NK-92 treated with Interleukin-12 subunit alpha and Interleukin-12 subunit beta, amount 100 ng/mL, for 24 hours (cell line): ENCODE measurements at regions not wholly inside any gene's neighbourhood (a gene's known extent, or its start where the extent isn't known, plus 50 kb on each side); places are given as distances from the start of the nearest gene placed in this dataset.

Source experiments
- DNase-seq: peaks from one replicate; lab custom pipeline; 2025; lab: John Stamatoyannopoulos, UW

DNA sequence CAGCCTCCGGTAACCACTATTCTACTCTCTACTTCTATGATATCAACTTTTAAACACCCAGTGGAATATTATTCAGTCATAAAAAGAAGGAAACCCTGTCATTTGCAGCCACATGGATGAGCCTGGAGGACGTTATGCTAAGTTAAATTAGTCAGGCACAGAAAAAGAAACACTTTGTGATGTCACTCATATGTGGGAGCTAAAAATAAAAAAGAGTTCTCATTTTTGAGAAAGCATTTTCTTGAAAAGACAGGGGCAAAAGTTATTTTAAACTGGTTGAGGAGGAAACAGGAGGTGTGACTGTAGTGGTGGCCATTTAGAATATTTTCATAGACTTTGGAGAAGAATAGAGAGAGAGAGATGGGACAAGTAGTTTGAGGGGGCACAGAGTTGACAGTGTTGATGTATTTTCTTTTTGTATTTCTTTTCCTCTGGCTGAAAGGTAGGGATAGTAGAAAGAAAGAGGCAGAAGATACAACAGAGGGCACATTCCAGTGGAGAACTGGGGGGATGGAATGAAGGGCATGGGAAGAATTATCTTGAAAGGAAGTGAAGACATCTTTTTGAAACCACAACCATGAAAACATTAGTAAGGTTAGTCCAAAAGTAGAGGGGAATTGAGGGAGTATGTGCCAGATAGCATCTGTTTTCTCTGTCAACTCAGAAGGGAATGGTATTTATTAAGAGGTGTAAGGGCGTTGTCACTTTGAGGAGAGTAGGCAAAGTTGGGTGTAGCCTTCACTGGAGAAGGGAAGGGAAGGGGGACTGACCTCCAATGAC, 181.3 kb upstream of the GMDS start:
- no peak for DNase-seq

DNA sequence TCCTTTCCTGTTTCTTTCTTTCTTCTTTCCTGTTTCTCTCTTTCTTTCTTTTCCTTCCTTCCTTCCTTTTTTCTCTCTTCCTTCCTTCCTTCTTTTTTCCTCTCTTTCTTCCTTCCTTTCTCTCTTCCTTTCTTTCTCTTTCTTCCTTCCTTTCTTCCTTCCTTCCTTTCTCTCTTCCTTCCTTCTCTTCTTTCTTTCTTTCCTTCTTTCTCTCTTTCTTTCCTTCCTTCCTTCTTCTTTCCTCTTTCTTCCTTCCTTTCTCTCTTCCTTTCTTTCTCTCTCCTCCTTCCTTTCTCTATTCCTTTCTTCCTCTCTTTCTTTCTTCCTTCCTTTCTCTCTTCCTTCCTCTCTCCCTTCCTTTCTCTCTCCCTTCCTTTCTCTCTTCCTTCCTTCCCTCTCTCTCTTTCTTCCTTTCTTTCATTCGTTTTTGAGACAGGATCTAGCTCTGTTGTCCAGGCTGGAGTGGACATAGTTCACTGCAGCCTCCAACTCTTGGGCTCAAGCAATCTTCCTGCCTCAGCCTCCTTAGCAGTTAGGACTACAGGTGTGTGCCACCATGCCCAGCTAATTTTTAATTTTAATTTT, 170.8 kb upstream of the GMDS start:
- DNase-seq = no peak

DNA sequence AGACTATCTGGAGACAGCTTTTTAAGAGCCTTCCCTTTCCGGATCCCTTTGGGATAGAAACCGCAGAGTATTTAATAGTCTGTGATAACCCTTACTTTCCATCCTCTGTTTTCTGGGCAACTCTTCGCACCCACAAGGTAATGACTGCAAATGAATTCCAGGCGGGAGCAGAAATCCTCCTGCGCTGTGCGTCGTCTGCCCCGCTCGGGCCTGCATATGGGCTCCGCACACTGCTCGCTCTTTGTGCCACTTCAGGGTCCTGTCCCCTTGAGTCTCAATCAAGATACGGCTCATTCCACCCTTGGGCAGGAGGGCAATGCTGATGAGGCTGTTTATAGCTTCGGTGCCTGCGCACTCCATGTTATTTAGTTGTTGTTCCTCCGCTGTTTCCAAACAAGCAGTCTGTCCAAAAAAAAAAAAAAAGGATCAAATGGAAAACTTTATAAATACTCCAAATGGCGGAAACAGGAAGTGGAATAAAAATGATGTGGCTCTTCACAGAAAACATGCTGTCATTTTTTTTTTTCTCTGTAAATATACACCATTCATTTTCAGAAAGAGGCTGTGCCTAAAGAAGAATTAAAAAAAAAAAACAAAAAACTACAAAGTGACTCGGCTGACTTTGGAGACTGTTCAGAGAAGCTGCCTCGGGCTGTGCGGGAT, 169.6 kb upstream of the GMDS start:
- DNase-seq = no peak

DNA sequence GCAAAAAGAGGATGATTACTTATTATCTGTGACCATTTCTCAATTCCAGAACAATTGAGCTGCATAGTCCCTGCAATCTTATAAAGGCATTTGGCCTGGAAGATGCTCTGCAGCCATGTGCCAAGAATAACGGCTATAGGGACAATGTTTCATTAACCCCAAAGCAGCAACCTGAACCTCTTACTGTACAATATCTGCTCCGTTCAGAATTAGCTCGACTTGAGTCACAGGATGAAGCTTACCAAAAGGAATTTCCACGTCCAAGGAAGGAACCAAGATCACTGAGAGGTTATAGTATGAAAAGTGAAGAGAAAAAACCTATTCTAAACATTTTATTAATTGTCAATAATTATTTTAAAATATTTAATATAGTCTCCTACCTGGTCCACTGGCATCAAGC, 167.3 kb upstream of the GMDS start:
- no peak for DNase-seq

DNA sequence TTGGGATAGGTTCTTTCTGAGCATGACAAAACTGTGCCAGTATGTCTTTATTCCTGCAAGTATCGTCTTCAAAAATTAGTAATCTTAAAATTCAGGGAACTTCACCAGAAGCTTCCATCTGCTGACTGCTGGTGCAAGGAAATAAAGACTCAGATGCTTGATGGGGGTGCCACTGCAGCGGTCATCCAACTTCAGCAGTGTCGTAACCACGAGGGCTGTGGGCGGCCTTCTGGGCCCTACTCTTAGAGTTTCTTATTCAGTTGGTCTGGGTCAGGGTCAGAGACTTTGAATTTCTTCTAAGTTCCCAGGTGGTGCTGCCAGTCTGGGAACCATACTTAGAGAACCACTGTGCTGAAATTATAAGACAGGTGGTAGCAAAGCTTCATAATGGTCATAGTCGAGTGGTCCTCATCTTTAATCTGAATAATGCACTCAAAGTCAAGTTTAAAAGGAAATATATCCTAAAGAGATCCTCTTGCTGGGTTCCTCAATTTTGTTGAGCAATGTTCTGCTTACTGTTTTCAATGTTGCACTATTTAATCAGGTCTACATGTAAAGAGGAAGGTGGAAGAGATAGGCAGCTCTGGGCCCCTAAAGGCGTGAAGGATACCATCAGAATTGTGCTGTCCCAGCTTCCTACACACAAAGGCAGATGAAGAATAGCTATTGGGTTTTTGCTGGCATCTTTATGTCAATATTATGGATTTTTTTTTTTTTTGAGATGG, 165.4 kb upstream of the GMDS start:
- DNase-seq = no peak

DNA sequence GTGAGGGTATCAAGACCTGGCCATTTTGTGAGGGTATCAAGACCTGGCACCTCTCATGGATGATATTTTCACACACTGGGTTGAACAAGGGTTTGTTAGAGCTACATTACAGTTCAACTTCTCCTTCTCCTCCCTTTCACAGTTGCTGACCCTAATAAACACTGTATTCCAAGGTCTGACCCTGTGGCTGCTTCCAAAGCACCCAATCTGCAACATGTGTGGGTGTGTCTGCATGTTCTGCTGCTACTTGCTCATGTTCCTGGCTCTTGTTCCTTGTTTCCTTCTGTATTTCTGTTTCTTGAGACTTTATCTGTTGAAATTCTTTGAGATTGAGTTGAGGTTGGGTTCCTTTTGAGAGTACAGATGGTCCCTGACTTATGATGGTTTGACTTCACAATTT, 162.1 kb upstream of the GMDS start:
- DNase-seq = no peak

DNA sequence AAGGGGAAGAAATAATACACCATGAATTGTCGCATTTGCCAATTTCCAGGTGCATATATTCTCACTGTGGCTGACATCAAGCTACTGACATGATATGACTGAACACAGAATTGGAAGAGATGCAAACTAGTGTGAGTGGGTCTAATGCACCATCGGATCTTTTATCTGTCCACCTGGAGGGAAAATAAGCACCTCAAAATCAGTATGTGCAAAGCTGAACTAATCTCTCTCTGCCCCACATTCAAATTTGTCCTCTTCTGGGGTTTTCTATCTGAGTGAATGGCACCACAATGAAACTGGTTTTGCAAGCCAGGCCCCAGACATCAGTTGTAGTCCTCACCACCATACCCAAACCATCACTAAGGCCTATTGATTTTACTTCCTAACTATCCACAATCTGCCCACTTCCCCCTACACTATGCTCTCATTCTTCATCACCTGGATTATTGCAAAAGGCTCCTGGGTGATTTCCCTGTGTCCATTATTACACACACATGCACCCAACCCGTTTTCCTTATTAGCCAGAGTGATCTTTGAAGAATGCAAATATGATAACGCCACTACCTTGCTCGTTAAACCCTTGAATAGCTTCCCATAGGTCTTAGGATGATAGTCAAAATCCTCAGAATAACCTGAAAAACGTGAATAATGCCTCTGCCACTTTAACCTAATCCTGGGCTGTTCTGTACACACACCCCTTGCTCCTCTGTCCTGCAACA, 159.0 kb upstream of the GMDS start:
- no peak for DNase-seq

DNA sequence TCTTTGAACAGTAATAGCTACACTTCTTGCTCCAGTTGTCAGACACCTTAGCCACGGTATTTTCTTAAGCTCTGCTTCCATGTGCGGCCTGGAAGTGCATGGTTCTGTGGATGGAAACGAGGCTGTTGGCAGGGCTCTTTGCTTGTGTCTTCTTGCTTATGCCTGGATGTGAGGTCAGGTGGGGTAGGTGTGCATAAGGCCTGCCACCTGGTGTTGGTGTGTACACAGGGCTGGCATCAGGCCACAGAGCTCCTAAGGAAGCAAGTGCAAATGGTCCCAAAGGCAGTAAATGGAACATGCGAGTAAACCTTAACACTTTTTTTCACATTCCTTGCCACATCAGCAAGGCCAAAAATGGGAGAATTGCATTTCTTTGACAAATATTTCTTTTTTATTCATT, 158.1 kb upstream of the GMDS start:
- DNase-seq = no peak

DNA sequence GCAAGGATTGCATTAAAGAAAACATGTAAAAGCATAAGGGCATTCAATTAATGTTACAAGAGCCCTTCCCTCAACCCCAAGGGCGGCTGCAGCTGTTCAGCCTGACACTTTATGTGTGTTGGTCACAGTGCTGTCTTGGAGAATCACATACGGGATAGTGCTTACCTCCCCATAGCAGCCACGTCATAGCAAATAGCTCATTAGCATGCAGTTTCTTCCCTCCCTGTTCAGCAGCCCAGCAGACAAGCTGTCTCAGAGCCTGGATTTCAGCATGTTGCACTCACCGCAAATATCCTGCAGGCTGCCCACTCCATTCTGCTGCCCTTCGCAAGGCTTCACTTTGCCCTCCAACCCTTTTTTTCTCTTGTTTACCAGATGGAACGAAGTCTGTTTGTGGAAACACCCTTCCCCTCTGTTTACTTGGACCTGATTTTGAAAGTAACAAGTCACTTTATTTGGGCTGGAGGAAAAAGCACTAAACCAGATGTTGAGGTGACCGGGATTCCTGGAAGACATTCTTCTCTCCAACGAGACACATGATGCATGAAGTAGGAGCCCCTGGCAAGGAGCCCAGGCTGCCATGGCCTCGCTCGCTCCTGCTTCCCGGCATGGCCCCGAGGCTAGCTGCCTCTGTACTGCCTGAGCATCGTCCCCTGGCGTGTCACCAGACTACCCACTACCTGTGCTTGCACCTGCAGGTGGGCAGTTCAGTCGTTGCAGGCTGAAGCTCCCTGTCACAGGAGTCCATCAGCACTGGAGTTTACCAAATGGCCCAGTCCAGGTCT, 151.6 kb upstream of the GMDS start:
- DNase-seq = no peak

DNA sequence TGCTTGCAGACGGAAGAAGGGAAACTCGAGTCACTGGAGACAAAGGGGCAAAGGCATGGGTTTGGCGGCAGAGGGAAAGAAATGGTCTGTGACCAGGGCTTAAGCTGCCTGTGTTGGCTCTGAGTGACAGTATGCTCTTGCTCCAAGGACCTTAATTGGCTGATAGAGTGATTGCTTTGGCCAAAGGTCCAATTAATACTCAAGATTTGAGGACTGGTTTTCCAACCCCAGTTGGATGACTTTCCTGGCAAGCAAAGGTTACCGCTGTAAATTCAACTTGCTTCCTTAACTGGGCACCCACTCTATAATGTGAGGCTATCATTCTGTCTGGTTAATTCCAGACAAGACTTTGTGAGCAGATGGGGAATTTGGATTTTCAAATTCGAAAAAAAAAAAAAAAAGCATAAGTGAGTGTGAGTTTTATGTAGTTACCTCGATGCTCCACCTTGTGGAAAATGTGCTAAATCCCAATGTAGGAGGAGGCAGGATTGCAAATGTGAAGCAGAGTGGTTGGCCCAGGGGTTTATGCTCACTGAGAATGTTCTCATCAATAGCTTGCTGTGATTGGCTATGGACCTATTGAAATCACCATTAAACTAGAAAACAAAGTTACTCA, 150.7 kb upstream of the GMDS start:
- no peak for DNase-seq

DNA sequence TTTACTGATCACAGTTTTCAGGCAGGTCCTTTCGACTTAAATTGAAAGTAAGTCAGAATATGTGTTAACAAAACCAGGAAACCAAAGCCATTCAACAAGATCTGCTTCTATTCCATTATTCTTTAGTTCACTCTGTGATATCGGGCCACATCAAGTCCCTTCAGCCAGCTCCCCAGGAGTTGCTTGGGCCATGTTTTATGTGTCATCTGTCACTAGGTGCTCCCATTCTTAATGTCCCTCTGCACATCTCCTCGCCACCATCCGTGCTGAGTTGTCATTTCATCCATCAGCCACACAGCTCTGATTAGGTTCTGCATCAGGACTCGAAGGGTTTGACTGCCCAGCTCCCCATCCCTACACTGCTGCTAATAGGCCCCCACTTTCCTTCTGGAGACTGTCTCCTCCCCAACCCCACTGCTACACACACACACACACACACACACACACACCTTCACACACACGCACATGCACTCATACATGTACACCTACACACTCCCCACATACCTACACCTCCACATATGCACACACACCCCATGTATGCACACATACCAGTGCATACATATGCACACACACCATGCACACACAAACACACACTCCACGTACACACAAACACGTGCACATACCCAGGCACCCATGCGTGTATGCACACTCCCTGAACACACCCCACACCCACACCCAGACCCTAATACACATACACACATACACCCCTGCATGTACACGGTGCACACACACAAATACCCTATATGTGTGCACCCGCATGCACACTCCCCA, 143.3 kb upstream of the GMDS start:
- DNase-seq = no peak

DNA sequence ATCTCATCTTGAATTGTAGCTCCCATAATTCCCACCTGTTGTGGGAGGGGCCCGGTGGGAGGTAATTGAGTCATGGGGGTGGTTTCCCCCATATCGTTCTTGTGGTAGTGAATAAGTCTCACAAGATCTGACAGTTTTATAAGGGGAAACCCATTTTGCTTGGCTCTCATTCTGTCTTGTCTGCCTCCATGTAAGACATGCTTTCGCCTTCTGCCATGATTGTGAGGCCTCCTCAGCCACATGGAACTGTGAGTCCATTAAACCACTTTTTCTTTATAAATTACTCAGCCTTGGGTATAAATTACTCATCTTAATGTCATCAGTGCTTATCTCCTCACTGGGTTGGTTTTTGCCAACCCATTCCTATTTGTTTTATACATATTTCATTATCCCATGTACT, 142.0 kb upstream of the GMDS start:
- no peak for DNase-seq

DNA sequence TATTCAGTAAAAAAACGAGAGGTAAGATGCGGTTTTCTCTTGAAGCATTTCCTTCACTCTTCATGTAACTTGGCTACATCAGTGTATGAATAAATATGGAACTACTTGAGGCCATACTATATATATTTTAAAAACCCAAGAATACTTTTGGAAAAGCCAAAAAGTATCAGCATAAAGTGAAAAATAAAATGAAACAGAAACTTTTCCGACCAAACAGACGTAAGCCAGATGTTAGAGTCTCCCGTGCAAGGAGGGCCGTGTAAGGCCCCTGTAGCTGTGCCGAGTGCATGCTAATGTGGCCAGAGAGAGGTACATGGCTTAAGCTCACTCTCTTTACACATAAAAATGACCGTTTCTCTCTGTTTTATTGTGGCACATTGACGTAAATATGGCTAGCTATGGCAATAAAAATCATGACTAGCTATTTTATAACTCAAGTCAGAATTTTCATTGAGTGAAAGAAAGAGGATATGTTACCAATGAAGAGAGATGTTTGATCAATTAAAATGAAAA, 140.1 kb upstream of the GMDS start:
- no peak for DNase-seq

DNA sequence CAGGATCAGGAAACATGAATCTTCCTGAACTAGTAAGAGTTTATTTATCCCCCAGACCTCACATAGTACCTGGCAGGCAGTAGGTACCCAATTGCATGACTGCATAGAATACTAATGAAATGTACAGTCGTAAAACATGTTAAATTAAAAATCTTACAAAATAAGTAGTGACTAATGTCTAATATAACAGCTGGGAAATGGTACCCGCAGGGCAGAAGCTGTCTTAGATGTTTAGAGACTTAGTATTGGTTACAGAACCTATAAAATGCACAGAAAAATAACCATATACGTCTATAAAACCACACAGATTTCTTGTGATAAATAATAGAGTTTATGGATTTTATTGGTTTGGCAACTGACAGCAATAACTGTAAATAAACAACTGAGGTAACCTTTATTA, 139.1 kb upstream of the GMDS start:
- no peak for DNase-seq

DNA sequence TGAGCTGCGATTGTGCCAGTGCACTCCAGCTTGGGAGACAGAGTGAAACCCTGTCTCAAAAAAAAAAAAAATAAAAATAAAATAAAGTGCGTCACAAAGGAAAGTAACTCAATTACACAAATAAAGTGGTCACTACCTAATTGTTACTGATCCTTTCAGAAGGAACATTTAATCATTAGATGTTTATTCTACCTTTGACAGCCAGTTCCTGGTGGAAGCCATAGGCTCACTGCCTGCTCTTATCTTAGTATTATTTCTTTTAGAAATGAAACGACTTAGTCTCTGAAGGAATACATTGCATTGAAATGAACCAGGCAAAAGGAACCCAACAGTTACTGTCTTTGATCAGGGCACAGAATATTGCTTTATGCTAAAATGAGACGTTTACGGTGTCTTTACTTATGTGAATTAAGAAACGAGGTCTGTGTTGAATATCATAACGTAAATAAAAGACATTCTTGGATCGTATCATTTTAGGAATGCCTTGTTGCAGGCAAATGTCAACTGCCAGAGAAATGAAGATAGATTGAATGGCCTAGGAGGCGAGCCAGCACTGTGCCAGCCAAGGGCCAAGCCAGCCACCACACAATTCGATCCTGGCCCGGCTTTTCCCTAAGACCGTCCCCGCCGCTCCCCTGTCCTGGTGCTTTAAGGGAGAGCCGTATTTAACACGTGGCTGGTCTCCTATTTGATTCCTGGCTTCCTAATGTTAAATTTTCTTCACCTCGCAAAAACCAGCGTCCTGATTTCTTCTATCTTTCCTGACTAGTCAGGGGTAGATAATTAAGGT, 136.7 kb upstream of the GMDS start:
- DNase-seq = no peak

DNA sequence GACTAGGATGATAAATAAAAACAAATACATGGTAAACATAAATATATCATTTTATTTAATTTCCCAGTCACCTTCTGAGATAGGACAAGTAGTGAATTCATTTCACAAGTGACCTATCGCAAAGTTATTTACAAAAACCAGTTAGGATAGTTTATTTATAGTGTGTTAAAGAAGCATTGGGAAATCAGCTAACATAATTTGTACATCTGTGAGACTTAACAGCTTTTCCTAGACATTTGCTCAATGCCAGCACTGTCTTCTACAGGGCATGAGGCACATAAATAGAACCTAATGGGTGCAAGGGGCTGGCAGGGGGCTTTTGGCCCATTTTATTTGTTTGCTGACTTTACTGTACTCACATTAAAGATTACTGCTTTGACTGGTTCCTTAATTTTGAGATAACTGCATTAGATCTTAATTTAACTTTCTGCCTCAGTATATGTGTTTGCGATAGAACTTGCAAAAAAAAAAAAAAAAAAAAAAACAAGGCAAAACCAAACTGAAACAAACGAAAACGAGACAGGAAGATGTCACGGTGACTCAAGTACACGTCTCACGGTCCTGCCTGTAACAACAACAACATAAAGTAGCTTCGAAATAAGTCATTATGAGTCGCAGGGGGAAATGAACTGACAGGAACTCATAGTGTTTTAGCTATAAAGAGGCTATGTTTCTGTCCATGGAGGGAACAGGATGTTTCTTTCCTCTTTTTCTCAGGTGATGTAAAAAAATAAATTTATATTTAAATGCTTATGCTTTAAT, 133.7 kb upstream of the GMDS start:
- no peak for DNase-seq

DNA sequence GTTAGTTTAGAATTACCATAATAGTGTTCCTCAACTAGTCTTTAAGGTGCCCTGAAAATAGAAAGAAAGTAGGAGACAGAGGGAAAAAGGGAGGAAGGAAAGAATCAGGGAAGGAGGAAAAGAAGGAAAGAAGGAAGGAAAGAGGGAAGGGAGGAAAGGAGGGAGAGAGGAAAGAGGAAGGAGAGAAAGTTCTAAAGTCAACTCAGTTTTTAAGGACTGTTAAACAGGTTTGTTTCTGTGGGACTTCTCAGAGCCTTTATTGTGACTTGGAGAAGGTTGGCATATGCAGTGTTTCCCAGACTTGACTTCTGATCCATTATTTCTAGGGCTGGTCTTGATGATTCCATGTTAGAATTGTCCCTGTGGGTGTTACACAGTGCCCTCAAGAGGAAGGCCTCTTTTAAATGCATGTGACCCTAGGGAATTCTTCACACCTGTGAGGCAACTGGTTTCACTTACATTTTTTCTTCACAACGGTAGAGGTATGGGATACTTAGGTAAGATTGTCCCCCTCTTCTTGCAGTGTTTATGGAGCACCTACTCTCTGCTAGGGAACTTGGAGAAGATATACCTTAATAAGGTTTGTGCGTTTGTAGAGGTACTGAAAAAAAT, 132.7 kb upstream of the GMDS start:
- no peak for DNase-seq
